GM12875 (cell line): ENCODE measurements at regions not wholly inside any gene's neighbourhood (a gene's known extent, or its start where the extent isn't known, plus 50 kb on each side); places are given as distances from the start of the nearest gene placed in this dataset.

Source experiments
- H3K4me3 ChIP-seq: one replicate; pipeline ENCODE4 v1.5.1; 2011; ENCODE audit warnings: low read depth, low read length, control low read depth
- CTCF ChIP-seq: IDR thresholded peaks from 2 replicates; pipeline ENCODE4 v1.5.1; 2011; ENCODE audit warnings: low read depth, mild to moderate bottlenecking, control low read depth, inconsistent platforms, low read length, moderate library complexity, borderline replicate concordance; ENCODE audit not compliant: insufficient read depth

- H3K4me3 ChIP-seq: no peak overlapping the region
- no peak for TF ChIP-seq CTCF
Measured at GRCh38 chr3:144429719-144430121, 458.1 kb downstream of the DIPK2A start.

DNA sequence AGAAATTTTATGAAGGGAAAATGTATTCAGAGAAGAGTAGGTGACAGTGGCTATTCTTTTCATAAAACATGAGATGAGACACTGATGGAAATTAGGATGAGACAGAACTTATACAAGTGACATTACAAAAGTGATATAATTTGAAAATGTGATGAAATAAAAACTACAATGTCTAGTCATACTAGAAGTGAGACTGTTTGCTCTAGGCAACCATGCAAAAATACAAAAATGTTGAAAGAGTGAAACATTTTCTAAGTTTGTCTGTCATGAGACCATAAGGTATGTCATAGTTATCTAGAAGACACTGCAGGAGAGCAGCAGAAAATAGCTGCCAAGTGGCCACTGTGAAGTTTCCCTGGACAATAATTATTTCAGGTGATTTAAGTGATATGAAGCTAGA lies 459.5 kb downstream of the DIPK2A start:
- no peak overlapping the region for H3K4me3 ChIP-seq
- no peak for TF ChIP-seq CTCF

DNA sequence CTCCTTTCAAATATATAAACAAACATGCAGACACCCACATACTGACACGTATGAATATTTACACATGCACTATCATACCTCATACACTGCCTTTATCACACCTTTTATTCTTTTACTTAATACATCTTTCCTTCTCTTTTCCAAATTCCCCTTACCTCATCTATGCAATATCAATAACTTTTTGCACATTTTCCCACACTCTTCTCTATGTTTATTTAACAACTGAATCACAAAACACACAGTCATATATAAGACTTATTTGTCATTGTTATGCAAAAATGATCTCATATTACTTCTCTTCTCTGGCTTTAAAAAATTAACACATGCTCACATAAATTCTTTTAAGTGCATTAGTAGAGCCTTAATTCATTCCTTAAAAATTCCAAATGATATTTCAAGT lies 461.4 kb downstream of the DIPK2A start:
- no peak for TF ChIP-seq CTCF
- no peak overlapping the region for H3K4me3 ChIP-seq

DNA sequence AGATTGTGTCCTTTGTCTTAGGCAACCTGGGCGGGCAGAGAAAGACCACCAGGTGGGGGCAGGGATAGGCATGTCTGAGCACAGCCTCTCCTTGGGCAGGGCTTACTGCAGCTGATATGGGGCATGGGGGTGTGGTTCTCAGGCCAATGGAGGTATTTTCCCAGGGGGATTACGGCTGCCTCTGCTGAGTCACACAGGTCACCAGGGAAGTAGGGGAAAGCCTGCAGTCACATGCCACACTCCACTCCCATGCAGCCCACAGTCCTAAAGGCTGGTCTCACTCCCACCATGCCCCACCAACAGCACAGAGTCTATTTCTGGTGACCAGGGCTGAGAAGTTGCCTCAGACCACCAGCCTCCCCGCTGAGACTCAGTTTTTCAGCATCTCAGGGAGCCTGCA lies 466.4 kb downstream of the DIPK2A start:
- no peak overlapping the region for H3K4me3 ChIP-seq
- no peak for TF ChIP-seq CTCF

- no peak for TF ChIP-seq CTCF
Measured at GRCh38 chr3:144444061-144444460, 472.4 kb downstream of the DIPK2A start.

DNA sequence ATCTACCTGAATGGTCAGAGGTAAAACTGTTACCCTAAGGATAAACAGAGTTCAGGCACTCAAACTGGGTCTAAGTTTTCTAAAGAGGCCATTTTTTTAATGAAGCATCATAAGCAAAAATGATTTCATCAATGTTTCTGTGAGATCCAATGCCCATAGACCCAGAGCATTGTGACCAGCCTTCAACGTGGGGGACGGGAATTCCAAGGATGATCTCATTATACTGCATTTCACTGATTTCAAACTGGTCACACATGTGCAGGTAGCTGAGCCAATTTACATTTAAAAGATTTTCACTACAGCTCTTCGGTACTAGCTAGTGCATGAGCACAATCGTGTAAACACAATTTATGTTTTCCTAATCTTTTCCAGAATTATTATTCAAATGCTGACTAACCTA lies 472.9 kb downstream of the DIPK2A start:
- TF ChIP-seq CTCF: no peak
- no peak overlapping the region for H3K4me3 ChIP-seq

More at GRCh38 chr3:144444061-144444460, 472.4 kb downstream of the DIPK2A start:
- H3K4me3 ChIP-seq: no peak overlapping the region

DNA sequence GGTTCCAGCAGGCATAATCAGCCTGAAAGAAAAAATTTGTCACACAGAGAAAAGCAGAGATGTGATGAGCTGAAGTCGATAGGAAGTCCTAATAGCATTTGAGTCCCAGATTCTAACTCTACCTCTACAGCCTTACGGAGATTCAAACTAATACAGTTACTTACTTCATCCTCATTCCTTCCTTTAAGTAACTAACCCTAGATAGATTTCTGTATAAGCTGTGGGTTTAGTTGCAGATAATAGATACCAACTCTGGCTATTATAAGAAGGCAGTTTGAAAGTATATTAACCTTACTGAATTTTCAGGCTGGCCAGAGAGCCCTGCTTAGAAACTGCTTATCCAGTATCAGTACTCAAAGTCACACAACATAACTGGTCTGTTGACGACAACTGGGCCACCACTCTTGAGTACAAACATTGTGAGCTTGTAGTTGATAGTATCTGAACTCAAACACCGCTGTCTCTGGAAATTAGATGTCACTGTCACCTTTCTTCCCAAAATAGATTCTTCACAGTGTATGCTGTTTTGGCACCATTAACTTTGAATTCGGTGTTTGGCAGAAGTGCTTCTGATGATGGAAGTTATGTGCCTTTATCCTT lies 484.3 kb downstream of the DIPK2A start:
- TF ChIP-seq CTCF: no peak

More for the DNA sequence above, 484.3 kb downstream of the DIPK2A start:
- H3K4me3 ChIP-seq: no peak overlapping the region
